ENCODE measurements at regions not wholly inside any gene's neighbourhood (a gene's known extent, or its start where the extent isn't known, plus 50 kb on each side); places are given as distances from the start of the nearest gene placed in this dataset.

DNA sequence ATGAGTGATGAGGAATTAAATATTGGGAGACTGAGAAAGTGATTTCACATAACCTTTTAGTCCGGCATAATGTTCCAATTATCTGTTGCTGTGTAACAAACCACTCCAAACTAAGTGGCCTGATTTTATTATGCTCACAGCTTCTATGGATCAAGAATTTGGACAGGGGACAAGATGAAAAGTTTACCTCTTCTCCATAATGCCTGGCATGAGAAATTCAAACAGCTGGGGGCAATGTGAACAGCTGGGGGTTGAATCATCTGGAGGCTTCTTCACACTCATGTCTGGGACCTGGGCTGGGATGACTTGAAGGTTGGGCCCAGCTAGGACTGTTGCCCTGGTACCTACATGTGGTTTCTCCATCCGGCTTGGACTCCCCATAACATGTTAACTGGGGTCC lies 99.4 kb upstream of the DRD2 start:
- peak; percentile 57 for DNase-seq (ENCODE audit: low read depth)
- TF ChIP-seq, protein P1, sequence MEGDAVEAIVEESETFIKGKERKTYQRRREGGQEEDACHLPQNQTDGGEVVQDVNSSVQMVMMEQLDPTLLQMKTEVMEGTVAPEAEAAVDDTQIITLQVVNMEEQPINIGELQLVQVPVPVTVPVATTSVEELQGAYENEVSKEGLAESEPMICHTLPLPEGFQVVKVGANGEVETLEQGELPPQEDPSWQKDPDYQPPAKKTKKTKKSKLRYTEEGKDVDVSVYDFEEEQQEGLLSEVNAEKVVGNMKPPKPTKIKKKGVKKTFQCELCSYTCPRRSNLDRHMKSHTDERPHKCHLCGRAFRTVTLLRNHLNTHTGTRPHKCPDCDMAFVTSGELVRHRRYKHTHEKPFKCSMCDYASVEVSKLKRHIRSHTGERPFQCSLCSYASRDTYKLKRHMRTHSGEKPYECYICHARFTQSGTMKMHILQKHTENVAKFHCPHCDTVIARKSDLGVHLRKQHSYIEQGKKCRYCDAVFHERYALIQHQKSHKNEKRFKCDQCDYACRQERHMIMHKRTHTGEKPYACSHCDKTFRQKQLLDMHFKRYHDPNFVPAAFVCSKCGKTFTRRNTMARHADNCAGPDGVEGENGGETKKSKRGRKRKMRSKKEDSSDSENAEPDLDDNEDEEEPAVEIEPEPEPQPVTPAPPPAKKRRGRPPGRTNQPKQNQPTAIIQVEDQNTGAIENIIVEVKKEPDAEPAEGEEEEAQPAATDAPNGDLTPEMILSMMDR (conservative IDR thresholded peaks at IDR 0.05; ENCODE audit: low read length) = no peak
- no peak overlapping the region for H3K4me3 ChIP-seq (ENCODE audit: low read length)

DNA sequence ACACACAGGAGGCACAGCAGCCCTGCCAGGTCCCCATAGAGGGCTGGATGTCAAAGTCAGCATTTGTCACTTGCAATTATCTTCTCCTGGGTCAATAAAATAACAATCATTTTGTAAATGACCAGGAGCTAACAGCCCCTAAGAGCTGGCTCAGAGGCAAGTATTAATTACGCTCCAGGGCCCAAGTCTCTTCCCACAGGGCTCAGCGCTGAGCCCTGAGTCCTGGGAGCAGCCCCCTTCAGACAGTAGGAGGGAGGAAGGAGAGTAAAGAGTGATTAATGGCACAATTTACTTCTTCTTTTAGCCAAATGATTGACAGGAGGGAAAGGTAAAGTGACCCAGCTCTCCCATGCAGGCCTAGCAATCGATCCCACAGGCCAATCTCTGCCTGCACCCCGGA lies 99.0 kb upstream of the DRD2 start:
- TF ChIP-seq, protein P1 (conservative IDR thresholded peaks at IDR 0.05; ENCODE audit: low read length) = no peak
- DNase-seq (ENCODE audit: low read depth) = no peak

DNA sequence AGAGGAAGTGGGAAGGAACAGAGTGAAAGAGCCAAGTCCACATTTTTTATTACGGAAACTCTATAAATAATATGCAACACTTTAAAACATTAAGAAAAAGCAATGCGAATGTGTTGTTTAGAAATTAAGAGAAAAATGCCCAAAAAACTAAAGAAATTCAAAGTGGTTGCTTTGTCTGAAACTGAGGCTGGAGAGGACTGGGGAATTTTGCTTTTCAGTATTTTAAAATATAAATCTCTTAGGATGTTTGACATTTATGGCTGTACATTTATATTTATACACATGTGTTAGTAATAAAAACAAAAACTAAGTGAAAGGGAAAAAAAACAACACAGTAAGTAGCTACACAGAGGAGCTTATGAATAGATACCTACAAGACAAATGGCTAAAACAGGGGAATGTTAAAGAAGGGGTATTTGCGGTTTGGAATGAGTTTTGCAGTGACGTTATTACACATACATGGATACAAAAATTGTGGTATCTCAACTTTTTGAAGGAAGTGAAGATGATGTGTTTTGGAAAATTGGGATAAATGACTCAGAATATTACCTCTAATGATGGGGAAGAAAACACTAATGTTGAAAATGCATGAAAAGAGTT lies 97.0 kb upstream of the DRD2 start:
- TF ChIP-seq, protein P1 (conservative IDR thresholded peaks at IDR 0.05; ENCODE audit: low read length) = no peak
- DNase-seq (ENCODE audit: low read depth) = peak; percentile 62
- H3K4me3 ChIP-seq (ENCODE audit: low read length) = no peak overlapping the region

More for the DNA sequence above, 99.0 kb upstream of the DRD2 start:
- H3K4me3 ChIP-seq (ENCODE audit: low read length) = no peak overlapping the region

DNA sequence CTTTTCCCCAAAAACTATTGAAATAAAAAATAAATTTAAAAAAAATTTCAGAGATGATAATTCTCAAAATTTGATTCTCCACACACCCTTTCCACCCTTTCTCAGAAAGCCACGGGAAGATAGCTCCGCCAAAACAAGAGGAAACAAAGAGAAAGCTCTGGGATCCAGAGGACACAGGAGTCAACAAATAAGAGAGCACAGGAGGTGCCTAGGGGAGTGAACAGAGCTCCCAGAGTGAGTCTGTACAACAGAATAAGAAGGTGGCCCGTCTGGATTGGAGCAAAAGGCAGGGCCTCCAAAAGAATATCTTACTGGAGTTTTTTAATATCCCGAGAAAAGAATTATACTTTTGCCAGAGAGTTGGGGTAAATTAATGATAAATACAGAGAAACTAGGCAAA lies 96.3 kb upstream of the DRD2 start:
- no peak for DNase-seq (ENCODE audit: low read depth)
- TF ChIP-seq, protein P1 (conservative IDR thresholded peaks at IDR 0.05; ENCODE audit: low read length) = no peak
- H3K4me3 ChIP-seq (ENCODE audit: low read length) = no peak overlapping the region

DNA sequence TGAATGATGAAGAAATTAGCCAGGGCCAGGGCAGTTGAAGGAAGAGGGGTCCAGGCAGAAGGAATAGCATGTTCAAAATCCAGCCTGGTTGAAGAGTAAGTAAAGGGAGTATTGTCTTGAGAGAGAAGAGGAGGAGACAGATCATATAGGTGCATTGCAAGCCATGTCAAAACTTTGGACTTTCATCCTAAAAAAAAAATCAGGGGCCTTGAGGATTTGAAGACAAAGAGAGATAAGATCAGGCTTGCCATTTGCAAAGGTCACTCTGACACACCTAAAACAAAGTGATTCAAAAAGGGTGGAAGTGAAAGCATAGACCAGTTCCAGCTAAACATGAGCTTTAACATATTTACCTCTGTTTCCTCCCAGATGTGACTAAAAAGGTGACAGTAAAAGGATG lies 95.7 kb upstream of the DRD2 start:
- H3K4me3 ChIP-seq (ENCODE audit: low read length) = no peak overlapping the region
- no peak for DNase-seq (ENCODE audit: low read depth)
- TF ChIP-seq, protein P1 (conservative IDR thresholded peaks at IDR 0.05; ENCODE audit: low read length) = no peak

DNA sequence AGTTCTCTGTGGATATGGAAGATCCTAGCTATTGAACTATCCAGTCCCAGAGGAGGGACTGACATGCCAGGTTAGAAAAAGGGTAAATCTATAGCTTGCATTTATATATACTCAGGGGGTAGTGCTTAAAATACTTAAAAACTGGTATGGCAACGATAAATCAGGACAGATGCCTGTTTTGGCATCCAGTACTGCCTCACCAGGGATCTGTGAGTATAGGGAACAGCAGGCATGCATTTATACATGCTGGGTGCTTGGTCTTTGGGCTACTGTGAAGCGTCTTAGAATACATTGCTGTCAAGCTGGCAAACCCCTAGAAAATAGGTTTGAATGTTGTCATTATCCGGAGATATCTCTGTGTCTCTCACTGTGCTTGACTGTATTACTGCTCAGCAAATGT lies 94.2 kb upstream of the DRD2 start:
- TF ChIP-seq, protein P1 (conservative IDR thresholded peaks at IDR 0.05; ENCODE audit: low read length) = no peak
- no peak for DNase-seq (ENCODE audit: low read depth)
- H3K4me3 ChIP-seq (ENCODE audit: low read length) = no peak overlapping the region

DNA sequence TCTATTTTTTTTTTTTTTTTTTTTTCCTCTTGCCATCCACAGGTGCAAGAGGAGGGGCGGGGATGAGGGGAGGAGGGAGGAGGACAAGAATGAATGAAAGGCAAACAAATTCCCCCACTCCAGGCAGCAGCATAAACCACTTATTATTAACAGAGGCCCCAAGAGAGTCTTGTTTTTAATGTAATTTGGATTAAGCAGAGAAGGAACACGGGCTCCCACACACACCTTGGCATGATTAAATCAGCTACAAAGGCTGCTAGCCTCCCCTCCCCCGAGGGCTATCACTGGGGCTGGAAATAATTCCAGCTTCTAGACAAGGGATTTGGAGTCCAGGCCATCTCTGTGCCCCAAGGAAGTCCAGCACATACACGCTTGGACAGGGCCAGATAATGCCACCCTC lies 93.4 kb upstream of the DRD2 start:
- DNase-seq (ENCODE audit: low read depth) = no peak
- TF ChIP-seq, protein P1 (conservative IDR thresholded peaks at IDR 0.05; ENCODE audit: low read length) = no peak
- H3K4me3 ChIP-seq (ENCODE audit: low read length) = no peak overlapping the region

Data from AG10803 (cell line).